Mesenchymal stem cell (in vitro differentiated cells and primary cell): ENCODE measurements at regions not wholly inside any gene's neighbourhood (a gene's known extent, or its start where the extent isn't known, plus 50 kb on each side); places are given as distances from the start of the nearest gene placed in this dataset.

Experiments
- DNase-seq: peaks from one replicate; pipeline ENCODE4 v3.0.0-alpha.2; 2013
- H2AFZ ChIP-seq: one replicate; pipeline ENCODE4 v1.6.1; 2013; ENCODE audit warnings: low read depth, mild to moderate bottlenecking, control low read depth, inconsistent platforms, low read length, moderate library complexity
- H2AK5ac ChIP-seq: 2 replicates; pipeline ENCODE4 v1.6.1; 2013; ENCODE audit warnings: low read length, moderate library complexity, mild to moderate bottlenecking, inconsistent platforms; ENCODE audit not compliant: severe bottlenecking
- H2BK120ac ChIP-seq: one replicate; pipeline ENCODE4 v1.6.1; 2013; ENCODE audit warnings: low read depth, mild to moderate bottlenecking, inconsistent platforms, low read length, moderate library complexity
- H2BK12ac ChIP-seq, 2 experiments: one replicate each; pipeline ENCODE4 v1.6.1; 2013; ENCODE audit warnings: inconsistent platforms in 2 of 2, low read length in 2 of 2, mild to moderate bottlenecking in 2 of 2, moderate library complexity in 2 of 2, control low read depth in 1 of 2
- H2BK15ac ChIP-seq: one replicate; pipeline ENCODE4 v1.6.1; 2013; ENCODE audit warnings: mild to moderate bottlenecking, low read depth, inconsistent platforms; ENCODE audit not compliant: poor library complexity, severe bottlenecking
- H2BK5ac ChIP-seq: 2 replicates; pipeline ENCODE4 v1.6.1; 2013; ENCODE audit warnings: low read depth, mild to moderate bottlenecking, low read length, control low read depth, inconsistent platforms; ENCODE audit not compliant: poor library complexity, severe bottlenecking
- H3K14ac ChIP-seq, 2 experiments: one replicate each; pipeline ENCODE4 v1.6.1; 2013; ENCODE audit warnings: inconsistent platforms in 2 of 2, low read length in 2 of 2, control low read depth in 1 of 2, mild to moderate bottlenecking in 1 of 2, moderate library complexity in 1 of 2
- H3K18ac ChIP-seq, 2 experiments: one replicate each; pipeline ENCODE4 v1.6.1; 2013; ENCODE audit warnings: inconsistent platforms in 2 of 2, low read length in 2 of 2, control low read depth in 1 of 2, low read depth in 1 of 2, mild to moderate bottlenecking in 1 of 2
- H3K23ac ChIP-seq, 2 experiments: one replicate each; pipeline ENCODE4 v1.6.1; 2013; ENCODE audit warnings: inconsistent platforms in 2 of 2, low read length in 2 of 2, mild to moderate bottlenecking in 2 of 2, moderate library complexity in 2 of 2, control low read depth in 1 of 2
- H3K27ac ChIP-seq: 2 replicates; pipeline ENCODE4 v1.5.1; 2013; ENCODE audit warnings: mild to moderate bottlenecking, moderate library complexity, low read length, control low read depth, inconsistent platforms; ENCODE audit not compliant: poor library complexity, severe bottlenecking
- H3K27me3 ChIP-seq, 2 experiments: 2 replicates each; pipeline versions ENCODE4 v1.6.1 to v1.7.0; 2013; ENCODE audit warnings: low read length in 2 of 2, mild to moderate bottlenecking in 2 of 2, moderate library complexity in 2 of 2, control low read depth in 1 of 2, inconsistent platforms in 1 of 2; ENCODE audit not compliant: control insufficient read depth in 1 of 2, insufficient read depth in 1 of 2
- H3K36me3 ChIP-seq, 2 experiments: 2 replicates each; pipeline versions ENCODE4 v1.6.1 to v1.7.0; 2013; ENCODE audit warnings: low read length in 2 of 2, control low read depth in 1 of 2, inconsistent platforms in 1 of 2, low read depth in 1 of 2, mild to moderate bottlenecking in 1 of 2; ENCODE audit not compliant: insufficient read depth in 2 of 2, control insufficient read depth in 1 of 2
- H3K4ac ChIP-seq, 2 experiments: one replicate each; pipeline ENCODE4 v1.6.1; 2013; ENCODE audit warnings: inconsistent platforms in 2 of 2, low read length in 2 of 2, mild to moderate bottlenecking in 2 of 2, moderate library complexity in 2 of 2, control low read depth in 1 of 2, low read depth in 1 of 2
- H3K4me1 ChIP-seq: 2 replicates; pipeline ENCODE4 v1.6.1; 2013; ENCODE audit warnings: low read depth, low read length, control low read depth; ENCODE audit not compliant: control insufficient read depth, insufficient read depth
- H3K4me2 ChIP-seq: 2 replicates; pipeline ENCODE4 v1.6.1; 2013; ENCODE audit warnings: low read length, mild to moderate bottlenecking, inconsistent platforms; ENCODE audit not compliant: poor library complexity, severe bottlenecking
- H3K4me3 ChIP-seq, 2 experiments: 2 replicates each; pipeline versions ENCODE4 v1.5.1 to v1.7.0; 2013; ENCODE audit warnings: low read length in 2 of 2, mild to moderate bottlenecking in 2 of 2, control low read depth in 1 of 2, low read depth in 1 of 2; ENCODE audit not compliant: insufficient read depth in 1 of 2
- H3K79me1 ChIP-seq: replicated peaks from 2 replicates; pipeline ENCODE4 v1.6.1; 2013; ENCODE audit warnings: mild to moderate bottlenecking, control low read depth, low read length, inconsistent platforms; ENCODE audit not compliant: poor library complexity, severe bottlenecking
- H3K9ac ChIP-seq: 2 replicates; pipeline ENCODE4 v1.7.0; 2013; ENCODE audit warnings: mild to moderate bottlenecking, low read length, moderate library complexity
- H3K9me3 ChIP-seq: 2 replicates; pipeline ENCODE4 v1.7.0; 2013; ENCODE audit warnings: mild to moderate bottlenecking, low read length; ENCODE audit not compliant: control insufficient read depth
- H4K8ac ChIP-seq: one replicate; pipeline ENCODE4 v1.6.1; 2013; ENCODE audit warnings: inconsistent platforms, mild to moderate bottlenecking, low read length, moderate library complexity
- H4K91ac ChIP-seq: one replicate; pipeline ENCODE4 v1.6.1; 2013; ENCODE audit warnings: mild to moderate bottlenecking, low read length, inconsistent platforms
- WGBS: methylation state at CpG from one replicate; pipeline ENCODE4 v1.1.7; 2013; ENCODE audit warnings: mixed read lengths; 5-methylcytosine and 5-hydroxymethylcytosine counted together

DNA sequence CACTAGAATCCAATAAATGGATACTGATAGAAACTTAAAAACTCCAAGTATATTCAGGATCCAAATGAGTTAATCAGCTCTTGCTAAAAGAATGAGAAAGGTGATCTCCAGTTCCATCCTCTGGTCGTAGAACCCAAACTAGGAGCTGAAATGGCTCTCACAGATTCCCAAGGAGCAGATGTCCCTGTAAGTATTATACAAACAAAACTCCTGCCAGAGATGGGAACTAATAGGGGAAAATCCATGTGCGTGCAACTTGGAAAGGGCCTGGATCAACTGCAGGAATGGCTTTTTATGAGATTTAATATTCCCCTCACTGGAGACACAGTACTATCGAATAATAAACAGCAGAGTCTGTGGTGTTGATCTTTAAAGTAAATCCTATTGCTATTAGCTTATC is 309.2 kb upstream of the TBX3 start:
- Histone ChIP-seq H3K9me3 (peaks cover 21% of the 10 kb centered on the region), H3K9ac (peak overlapping the region; percentile 8), H3K4ac (no peak overlapping the region), H2BK5ac (no peak overlapping the region), H2AK5ac (no peak overlapping the region), H3K18ac (no peak overlapping the region), H3K4me1 (no peaks in the 10 kb centered on the region), H3K27me3 (no peaks in the 10 kb centered on the region), H3K79me1 (no peaks in the 10 kb centered on the region), H2BK12ac (no peak overlapping the region), H3K4me3 (no peak overlapping the region), H2BK15ac (no peak overlapping the region), H3K23ac (no peak overlapping the region), H3K27ac (no peak overlapping the region), H4K8ac (no peak overlapping the region), H2BK120ac (no peak overlapping the region), H2AFZ (no peak overlapping the region), H4K91ac (no peak overlapping the region), H3K14ac (no peak overlapping the region), H3K4me2 (no peak overlapping the region), H3K36me3 (no peaks in the 10 kb centered on the region)
- peak; percentile 72 for DNase-seq
- no CpG with 5 or more reads among the region's 3 CpGs for WGBS

DNA sequence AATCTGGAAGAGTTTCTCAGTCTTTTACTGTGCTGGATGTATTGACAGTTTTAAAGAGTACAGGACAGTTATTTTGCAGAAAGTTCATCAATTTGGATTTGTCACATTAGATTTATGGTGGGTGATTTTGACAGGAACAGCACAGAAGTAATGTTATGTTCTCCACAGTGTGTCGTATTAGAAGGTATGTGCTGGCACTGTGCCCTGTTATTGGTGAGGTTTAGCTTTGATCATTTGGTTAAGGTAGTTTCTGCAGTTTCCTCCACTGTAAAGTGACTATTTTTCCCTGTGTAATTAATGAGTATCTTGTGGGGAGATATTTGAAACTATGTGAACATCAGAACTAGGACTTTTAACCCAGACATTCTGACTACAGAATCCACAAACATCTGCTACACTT is 308.5 kb upstream of the TBX3 start:
- Histone ChIP-seq H4K8ac (no peak overlapping the region), H3K14ac (no peak overlapping the region), H3K79me1 (no peaks in the 10 kb centered on the region), H3K9ac (no peak overlapping the region), H3K27me3 (no peaks in the 10 kb centered on the region), H2BK5ac (no peak overlapping the region), H3K4me2 (no peak overlapping the region), H3K18ac (no peak overlapping the region), H2BK15ac (no peak overlapping the region), H3K27ac (no peak overlapping the region), H3K4ac (no peak overlapping the region), H3K4me1 (no peaks in the 10 kb centered on the region), H3K9me3 (peaks cover 20% of the 10 kb centered on the region), H2AFZ (no peak overlapping the region), H3K4me3 (no peak overlapping the region), H2BK12ac (no peak overlapping the region), H3K36me3 (no peaks in the 10 kb centered on the region), H2AK5ac (no peak overlapping the region), H3K23ac (no peak overlapping the region), H2BK120ac (no peak overlapping the region), H4K91ac (no peak overlapping the region)
- 34% methylated on average over 1 of the region's 1 CpG for WGBS
- no peak for DNase-seq

DNA sequence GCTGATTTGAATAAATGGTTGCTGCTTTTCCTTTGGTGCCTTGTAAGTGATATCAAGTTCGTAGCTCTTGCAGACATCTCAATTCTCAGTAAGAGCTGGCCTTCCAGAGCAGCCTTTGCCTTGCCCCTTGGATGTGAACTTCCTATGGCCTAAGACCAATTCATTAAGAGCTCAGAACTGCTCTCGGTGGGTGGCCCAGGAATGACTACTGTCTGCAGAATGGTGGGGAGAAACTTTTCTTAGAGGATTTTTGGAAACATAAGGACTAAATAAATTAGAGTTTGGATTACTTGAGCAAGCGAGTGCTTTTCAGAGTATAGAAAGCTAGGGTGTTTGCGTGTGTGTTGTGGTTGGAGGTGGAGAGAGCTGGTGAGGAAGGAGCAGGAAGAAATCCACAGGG is 306.4 kb upstream of the TBX3 start:
- Histone ChIP-seq H4K8ac (no peak overlapping the region), H3K9me3 (peaks cover 2% of the 10 kb centered on the region), H3K4me1 (no peaks in the 10 kb centered on the region), H3K79me1 (no peaks in the 10 kb centered on the region), H3K23ac (no peak overlapping the region), H2BK5ac (no peak overlapping the region), H2BK15ac (no peak overlapping the region), H3K27me3 (no peaks in the 10 kb centered on the region), H3K4ac (no peak overlapping the region), H2AFZ (no peak overlapping the region), H4K91ac (no peak overlapping the region), H3K4me2 (no peak overlapping the region), H2AK5ac (no peak overlapping the region), H3K18ac (no peak overlapping the region), H2BK12ac (no peak overlapping the region), H3K36me3 (no peaks in the 10 kb centered on the region), H3K4me3 (no peak overlapping the region), H3K9ac (no peak overlapping the region), H2BK120ac (no peak overlapping the region), H3K14ac (peak overlapping the region in 1 of 2 experiments; percentile 12), H3K27ac (no peak overlapping the region)
- no peak for DNase-seq
- WGBS, result 90% methylated on average over 4 of the region's 4 CpGs

DNA sequence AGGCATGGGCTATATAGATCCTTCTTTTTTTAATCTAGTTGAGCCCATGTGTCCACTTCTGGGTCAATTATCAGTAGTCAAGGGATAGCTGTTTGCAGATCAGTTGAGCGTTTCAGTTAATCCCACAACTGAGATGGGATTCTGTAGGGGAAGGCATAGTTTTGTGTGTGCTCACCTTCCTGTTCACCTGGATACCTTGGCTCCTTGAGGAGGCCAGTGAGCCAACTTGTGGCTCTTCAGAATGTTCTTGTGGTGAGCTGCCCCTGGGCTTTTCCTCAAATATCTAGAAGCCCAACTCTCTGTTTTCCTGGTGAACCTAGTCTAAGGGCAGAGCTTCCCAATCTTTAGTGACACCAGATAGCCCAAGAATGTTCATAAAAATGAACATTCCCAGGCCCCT is 302.9 kb upstream of the TBX3 start:
- H3K4me1 ChIP-seq, result no peaks in the 10 kb centered on the region
- no peak overlapping the region for H2BK15ac ChIP-seq
- H3K79me1 ChIP-seq, result no peaks in the 10 kb centered on the region
- no peak overlapping the region for H3K18ac ChIP-seq
- H3K9me3 ChIP-seq, result no peaks in the 10 kb centered on the region
- no peak overlapping the region for H2AK5ac ChIP-seq
- H3K27me3 ChIP-seq, result no peaks in the 10 kb centered on the region
- H3K27ac ChIP-seq, result no peak overlapping the region
- no peak overlapping the region for H4K8ac ChIP-seq
- no peak overlapping the region for H3K14ac ChIP-seq
- H2BK120ac ChIP-seq, result no peak overlapping the region
- H3K9ac ChIP-seq, result no peak overlapping the region
- H4K91ac ChIP-seq, result no peak overlapping the region
- no peaks in the 10 kb centered on the region for H3K36me3 ChIP-seq
- no peak overlapping the region for H3K4me2 ChIP-seq
- H3K4me3 ChIP-seq, result no peak overlapping the region
- no peak overlapping the region for H3K4ac ChIP-seq
- no peak overlapping the region for H2AFZ ChIP-seq
- no peak for DNase-seq
- no peak overlapping the region for H2BK12ac ChIP-seq
- no peak overlapping the region for H3K23ac ChIP-seq
- WGBS, result 95% methylated on average over 1 of the region's 1 CpG
- H2BK5ac ChIP-seq, result no peak overlapping the region
